ENCODE measurements at regions not wholly inside any gene's neighbourhood (a gene's known extent, or its start where the extent isn't known, plus 50 kb on each side); places are given as distances from the start of the nearest gene placed in this dataset.
A peak's percentile ranks its signal among the peaks of the same experiment; 100 is the strongest.
"Not testable (repeated sequence)": the region's sequence is repeated elsewhere in the genome, so short reads cannot be mapped to it uniquely, and the experiment has no call there.

DNA sequence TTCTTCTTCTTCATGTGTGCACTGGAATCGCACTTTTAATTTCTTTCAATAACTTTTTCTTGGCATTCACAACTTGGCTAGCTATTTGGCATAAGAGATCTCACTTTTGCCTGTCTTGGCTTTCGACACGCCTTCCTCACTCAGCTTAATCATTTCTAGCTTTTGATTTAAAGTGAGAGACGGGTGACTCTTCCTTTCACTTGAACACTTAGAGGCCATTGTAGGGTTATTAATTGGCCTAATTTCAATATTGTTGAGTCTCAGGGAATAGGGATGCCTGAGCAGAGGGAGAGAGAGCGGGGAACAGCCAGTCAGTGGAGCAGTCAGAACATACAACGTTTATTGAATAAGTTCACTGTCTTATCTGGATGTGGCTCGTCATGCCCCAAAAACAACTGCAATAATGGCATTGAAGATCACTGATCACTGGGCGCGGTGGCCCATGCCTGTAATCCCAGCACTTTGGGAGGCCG is 200.3 kb downstream of the SEC14L1 start:
- H3K27me3 Mint-ChIP-seq = no peaks in the 10 kb centered on the region
- peaks cover 45% of the 10 kb centered on the region for H3K4me1 Mint-ChIP-seq
- no peaks in the 10 kb centered on the region for H3K36me3 Mint-ChIP-seq (ENCODE audit: low read depth)
- ATAC-seq (no peak), DNase-seq (no peak)
- H3K9me3 ChIP-seq (ENCODE audit: control insufficient read depth, low read length, poor library complexity, severe bottlenecking) = no peaks in the 10 kb centered on the region
- peak overlapping the region; percentile 94 for H3K27ac Mint-ChIP-seq
- peak overlapping the region; percentile 82 for H3K4me3 Mint-ChIP-seq

GRCh38 chr17:77342656-77342990 is 201.9 kb downstream of the SEC14L1 start:
- not testable (repeated sequence) for H3K9me3 ChIP-seq (ENCODE audit: control insufficient read depth, low read length, poor library complexity, severe bottlenecking); DNase-seq; H3K27me3 Mint-ChIP-seq; H3K36me3 Mint-ChIP-seq (ENCODE audit: low read depth)
- Mint-ChIP-seq H3K4me1 (peaks cover 49% of the 10 kb centered on the region), H3K4me3 (peak overlapping the region; percentile 91), H3K27ac (peak overlapping the region; percentile 94)
- peak; percentile 21 for ATAC-seq

- DNase-seq (no peak), ATAC-seq (no peak)
- peaks cover 48% of the 10 kb centered on the region for H3K4me1 Mint-ChIP-seq
- H3K27ac Mint-ChIP-seq = peak overlapping the region; percentile 94
- H3K9me3 ChIP-seq (ENCODE audit: control insufficient read depth, low read length, poor library complexity, severe bottlenecking) = no peaks in the 10 kb centered on the region
- H3K4me3 Mint-ChIP-seq = peak overlapping the region; percentile 91
- H3K27me3 Mint-ChIP-seq = no peaks in the 10 kb centered on the region
- no peaks in the 10 kb centered on the region for H3K36me3 Mint-ChIP-seq (ENCODE audit: low read depth)
These were observed 202.4 kb downstream of the SEC14L1 start for GRCh38 chr17:77343031-77343800.

GRCh38 chr17:77344038-77344437 is 203.3 kb downstream of the SEC14L1 start:
- ATAC-seq (no peak), DNase-seq (no peak)
- no peaks in the 10 kb centered on the region for H3K36me3 Mint-ChIP-seq (ENCODE audit: low read depth)
- H3K27me3 Mint-ChIP-seq = no peaks in the 10 kb centered on the region
- H3K9me3 ChIP-seq (ENCODE audit: control insufficient read depth, low read length, poor library complexity, severe bottlenecking) = no peaks in the 10 kb centered on the region
- no peak overlapping the region for H3K4me3 Mint-ChIP-seq
- peaks cover 40% of the 10 kb centered on the region for H3K4me1 Mint-ChIP-seq
- H3K27ac Mint-ChIP-seq = peak overlapping the region; percentile 94

- DNase-seq = no peak
- ATAC-seq = no peak
- Mint-ChIP-seq H3K4me1 (peaks cover 43% of the 10 kb centered on the region), H3K27me3 (no peaks in the 10 kb centered on the region), H3K4me3 (no peak overlapping the region), H3K27ac (no peak overlapping the region), H3K36me3 (ENCODE audit: low read depth) (no peaks in the 10 kb centered on the region)
- H3K9me3 ChIP-seq (ENCODE audit: control insufficient read depth, low read length, poor library complexity, severe bottlenecking) = no peaks in the 10 kb centered on the region
These were observed 204.6 kb downstream of the SEC14L1 start for GRCh38 chr17:77345260-77345910.

DNA sequence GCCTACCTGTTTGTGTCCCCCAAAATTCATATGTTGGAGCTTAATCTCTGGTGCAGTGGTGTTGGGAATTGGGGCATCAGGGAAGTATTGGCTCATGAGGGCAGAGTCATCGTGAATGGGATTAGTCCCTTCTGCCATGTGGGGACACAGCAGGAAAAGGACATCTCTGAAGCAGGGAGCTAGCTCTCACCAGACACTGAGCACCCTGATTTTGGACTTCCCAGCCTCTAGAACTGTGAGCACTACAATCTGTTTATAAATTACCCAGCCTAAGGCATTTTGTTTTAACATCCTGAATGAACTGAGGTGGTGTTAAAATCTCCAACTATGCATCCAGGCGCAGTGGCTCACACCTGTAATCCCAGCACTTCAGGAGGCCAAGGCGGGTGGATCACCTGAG is 206.0 kb downstream of the SEC14L1 start:
- no peak for ATAC-seq
- H3K36me3 Mint-ChIP-seq (ENCODE audit: low read depth) = no peaks in the 10 kb centered on the region
- no peaks in the 10 kb centered on the region for H3K27me3 Mint-ChIP-seq
- no peaks in the 10 kb centered on the region for H3K9me3 ChIP-seq (ENCODE audit: control insufficient read depth, low read length, poor library complexity, severe bottlenecking)
- H3K27ac Mint-ChIP-seq = no peak overlapping the region
- H3K4me1 Mint-ChIP-seq = peaks cover 33% of the 10 kb centered on the region
- H3K4me3 Mint-ChIP-seq = no peak overlapping the region
- DNase-seq = no peak

DNA sequence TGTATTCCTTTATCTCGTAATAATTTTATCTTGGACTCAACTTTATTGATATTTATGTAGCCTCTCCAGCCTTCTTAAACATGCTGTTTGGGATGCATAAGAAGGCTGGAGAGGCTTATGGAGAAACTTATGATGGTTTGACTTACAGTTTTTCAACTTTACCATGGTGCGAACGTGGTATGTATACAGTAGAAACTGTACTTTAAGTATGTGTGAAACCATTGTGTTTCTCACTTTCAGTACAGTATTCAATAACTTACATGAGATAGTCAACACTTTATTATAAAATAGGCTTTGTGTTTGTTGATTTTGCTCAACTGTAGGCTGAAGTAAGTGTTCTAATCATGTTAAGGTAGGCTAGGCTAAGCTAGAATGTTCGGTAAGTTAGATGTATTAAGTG is 206.8 kb downstream of the SEC14L1 start:
- DNase-seq (no peak), ATAC-seq (no peak)
- Mint-ChIP-seq H3K4me1 (peaks cover 29% of the 10 kb centered on the region), H3K27me3 (no peaks in the 10 kb centered on the region), H3K4me3 (no peak overlapping the region), H3K36me3 (ENCODE audit: low read depth) (no peaks in the 10 kb centered on the region), H3K27ac (no peak overlapping the region)
- H3K9me3 ChIP-seq (ENCODE audit: control insufficient read depth, low read length, poor library complexity, severe bottlenecking) = no peaks in the 10 kb centered on the region

GRCh38 chr17:77349976-77350830 is 209.4 kb downstream of the SEC14L1 start:
- no peak for ATAC-seq

DNA sequence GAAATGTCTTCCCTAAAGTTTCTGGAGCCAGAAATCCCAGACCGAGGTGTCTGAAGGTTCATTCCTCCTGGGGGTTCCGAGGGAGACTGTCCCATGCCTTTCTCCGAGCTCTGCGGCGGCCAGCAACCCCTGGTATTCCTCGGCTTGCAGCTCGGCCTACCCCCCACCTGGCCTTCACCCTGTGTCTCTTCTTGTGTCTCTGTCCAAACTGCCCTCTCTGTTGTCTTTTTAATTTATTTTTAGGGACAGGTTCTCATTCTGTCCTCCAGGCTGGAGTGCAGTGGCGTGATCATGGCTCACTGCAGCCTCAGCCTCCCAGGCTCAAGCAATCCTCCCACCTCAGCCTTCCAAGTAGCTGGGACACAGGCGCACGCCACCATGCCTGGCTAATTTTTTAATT is 211.7 kb downstream of the SEC14L1 start:
- no peak for DNase-seq
- H3K4me3 Mint-ChIP-seq = no peak overlapping the region
- no peaks in the 10 kb centered on the region for H3K9me3 ChIP-seq (ENCODE audit: control insufficient read depth, low read length, poor library complexity, severe bottlenecking)
- peaks cover 24% of the 10 kb centered on the region for H3K4me1 Mint-ChIP-seq
- H3K27me3 Mint-ChIP-seq = no peaks in the 10 kb centered on the region
- H3K36me3 Mint-ChIP-seq (ENCODE audit: low read depth) = no peaks in the 10 kb centered on the region
- ATAC-seq = no peak
- H3K27ac Mint-ChIP-seq = no peak overlapping the region

More at GRCh38 chr17:77349976-77350830, 209.4 kb downstream of the SEC14L1 start:
- Mint-ChIP-seq H3K4me1 (peaks cover 19% of the 10 kb centered on the region), H3K27ac (no peak overlapping the region), H3K36me3 (ENCODE audit: low read depth) (no peaks in the 10 kb centered on the region), H3K27me3 (no peaks in the 10 kb centered on the region), H3K4me3 (no peak overlapping the region)
- H3K9me3 ChIP-seq (ENCODE audit: control insufficient read depth, low read length, poor library complexity, severe bottlenecking) = no peaks in the 10 kb centered on the region
- DNase-seq = no peak

DNA sequence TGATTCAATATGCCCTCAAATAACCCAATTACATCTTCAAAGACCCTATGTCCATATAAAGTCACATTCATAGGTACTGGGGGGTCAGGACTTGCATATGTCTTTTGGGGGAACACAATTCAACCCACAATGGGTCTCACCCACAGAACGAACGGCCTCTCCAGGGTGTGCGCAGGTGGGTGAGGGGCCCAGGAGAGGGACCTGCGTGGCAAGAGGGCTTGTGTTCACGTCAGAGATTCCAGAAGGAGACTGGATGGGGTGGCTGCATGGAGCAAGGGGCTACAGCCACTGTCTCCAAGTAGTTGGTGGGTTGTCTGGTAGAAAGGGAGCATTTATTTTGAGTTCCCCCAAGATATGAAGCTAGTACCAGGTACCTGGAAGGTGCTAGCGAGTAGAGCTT is 212.2 kb downstream of the SEC14L1 start:
- DNase-seq = no peak
- peaks cover 27% of the 10 kb centered on the region for H3K4me1 Mint-ChIP-seq
- H3K9me3 ChIP-seq (ENCODE audit: control insufficient read depth, low read length, poor library complexity, severe bottlenecking) = no peaks in the 10 kb centered on the region

DNA sequence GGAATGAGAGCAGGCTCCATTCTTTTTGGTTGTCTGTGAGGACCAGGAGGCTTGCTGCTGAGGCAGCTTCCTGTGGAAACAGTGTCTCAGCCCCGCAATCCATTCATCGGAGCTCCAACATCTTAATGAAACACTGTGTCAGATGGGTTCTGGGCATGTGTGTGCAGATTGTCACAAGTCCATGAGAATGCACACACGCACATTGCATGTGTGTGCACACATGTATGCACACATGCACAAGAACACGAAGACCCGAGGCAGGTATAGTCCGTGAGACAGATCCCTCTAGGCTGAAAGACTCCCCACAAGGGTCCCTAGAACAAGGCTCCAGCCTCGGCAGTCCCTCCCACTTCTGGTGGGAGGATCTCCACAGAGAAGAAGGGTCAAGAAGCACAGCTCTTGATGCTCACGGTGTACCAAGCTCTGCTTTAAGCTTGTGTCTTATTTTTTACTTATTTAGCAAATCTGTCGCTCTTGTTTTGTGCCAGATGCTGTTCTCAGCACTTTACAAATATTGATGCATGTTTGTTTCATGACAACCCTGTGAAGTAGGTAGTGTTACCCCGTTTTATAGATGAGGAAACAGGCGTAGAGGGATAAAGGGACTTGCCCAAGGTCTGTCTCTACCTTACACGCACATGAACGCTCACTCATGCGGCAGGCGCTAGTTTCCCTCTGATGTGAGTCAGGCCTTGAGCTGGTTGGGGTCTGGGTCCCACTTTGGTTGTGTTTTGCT is 213.1 kb downstream of the SEC14L1 start:
- ATAC-seq (no peak), DNase-seq (no peak)
- Mint-ChIP-seq H3K4me1 (peaks cover 27% of the 10 kb centered on the region), H3K27ac (peak overlapping the region; percentile 47), H3K36me3 (ENCODE audit: low read depth) (no peaks in the 10 kb centered on the region), H3K4me3 (no peak overlapping the region), H3K27me3 (no peaks in the 10 kb centered on the region)
- H3K9me3 ChIP-seq (ENCODE audit: control insufficient read depth, low read length, poor library complexity, severe bottlenecking) = no peaks in the 10 kb centered on the region

More for the DNA sequence above, 212.2 kb downstream of the SEC14L1 start:
- H3K27ac Mint-ChIP-seq = no peak overlapping the region
- H3K4me3 Mint-ChIP-seq = no peak overlapping the region
- no peaks in the 10 kb centered on the region for H3K27me3 Mint-ChIP-seq
- no peak for ATAC-seq
- H3K36me3 Mint-ChIP-seq (ENCODE audit: low read depth) = no peaks in the 10 kb centered on the region

DNA sequence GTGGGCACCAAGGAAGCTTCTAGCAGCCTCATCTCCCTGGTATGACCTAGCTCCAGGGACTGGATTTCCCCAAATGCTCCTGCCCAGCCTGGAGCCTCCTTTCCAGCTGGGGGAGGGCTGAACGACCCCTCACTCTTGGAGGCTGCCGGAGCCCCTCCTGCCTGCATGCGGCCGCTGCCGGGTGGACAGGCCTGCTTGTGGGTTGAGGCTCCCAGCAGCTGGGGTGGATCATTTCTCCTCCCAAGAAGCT is 213.6 kb downstream of the SEC14L1 start:
- Mint-ChIP-seq H3K4me3 (no peak overlapping the region), H3K4me1 (peaks cover 27% of the 10 kb centered on the region), H3K36me3 (ENCODE audit: low read depth) (no peaks in the 10 kb centered on the region), H3K27ac (peak overlapping the region; percentile 47), H3K27me3 (no peaks in the 10 kb centered on the region)
- DNase-seq (no peak), ATAC-seq (no peak)
- H3K9me3 ChIP-seq (ENCODE audit: control insufficient read depth, low read length, poor library complexity, severe bottlenecking) = no peaks in the 10 kb centered on the region
